Uterus (tissue), 3 donors: ENCODE measurements at regions not wholly inside any gene's neighbourhood (a gene's known extent, or its start where the extent isn't known, plus 50 kb on each side); places are given as distances from the start of the nearest gene placed in this dataset.

Source experiments
- DNase-seq, 2 donors: peaks; one replicate each; pipeline ENCODE4 v3.0.0-alpha.2; 2019 to 2020
- H3K27ac ChIP-seq, 2 donors: fragments of 200-600 bp; sonication (generic); 1 replicate in 1 of 2; 2 replicates in 1 of 2; pipeline ENCODE4 v1.5.1; 2016 to 2018
- H3K27me3 ChIP-seq, 2 donors: fragments of 200-600 bp; sonication (generic); one replicate each; pipeline ENCODE4 v1.5.1; 2018 to 2019; ENCODE audit warnings: control low read depth in 1 of 2
- H3K36me3 ChIP-seq, 2 donors: fragments of 200-600 bp; sonication (generic); one replicate each; pipeline ENCODE4 v1.5.1; 2019; ENCODE audit warnings: control low read depth in 1 of 2
- H3K4me1 ChIP-seq, 2 donors: fragments of 200-600 bp; sonication (generic); one replicate each; pipeline ENCODE4 v1.5.1; 2018 to 2019; ENCODE audit warnings: control low read depth in 1 of 2
- H3K4me3 ChIP-seq, 2 donors: fragments of 200-600 bp; sonication (generic); 1 replicate in 1 of 2; 2 replicates in 1 of 2; pipeline ENCODE4 v1.5.1; 2018 to 2019; ENCODE audit warnings: mild to moderate bottlenecking in 1 of 2
- H3K9me3 ChIP-seq, 2 donors: fragments of 200-600 bp; sonication (generic); one replicate each; pipeline ENCODE4 v1.5.1; 2019; ENCODE audit warnings: control low read depth in 1 of 2
- POLR2A ChIP-seq, 2 donors: fragments of 450-650 bp; IDR thresholded peaks; one replicate each; pipeline ENCODE4 v1.6.1; 2016; ENCODE audit warnings: antibody characterized with exemption in 2 of 2, mild to moderate bottlenecking in 1 of 2, moderate library complexity in 1 of 2
- intact Hi-C: fragments of 100-400 bp; cut with DNase I; formaldehyde crosslinking; loops from one replicate; pipeline ENCODE4 v1.15.1; 2023; ENCODE audit warnings: low total_unique reads
- TF ChIP-seq, protein P1 (sequence below), 4 experiments: fragments of 200-600 bp in 2 of 4; fragments of 450-650 bp in 2 of 4; sonication (generic) in 2 of 4; IDR thresholded peaks; one replicate each; pipeline ENCODE4 v1.5.1; 2016 to 2019; ENCODE audit warnings: antibody characterized with exemption in 4 of 4, mild to moderate bottlenecking in 2 of 4, moderate library complexity in 1 of 4
- donor health status: DM: yes; HTN: yes; CAD: no.

DNA sequence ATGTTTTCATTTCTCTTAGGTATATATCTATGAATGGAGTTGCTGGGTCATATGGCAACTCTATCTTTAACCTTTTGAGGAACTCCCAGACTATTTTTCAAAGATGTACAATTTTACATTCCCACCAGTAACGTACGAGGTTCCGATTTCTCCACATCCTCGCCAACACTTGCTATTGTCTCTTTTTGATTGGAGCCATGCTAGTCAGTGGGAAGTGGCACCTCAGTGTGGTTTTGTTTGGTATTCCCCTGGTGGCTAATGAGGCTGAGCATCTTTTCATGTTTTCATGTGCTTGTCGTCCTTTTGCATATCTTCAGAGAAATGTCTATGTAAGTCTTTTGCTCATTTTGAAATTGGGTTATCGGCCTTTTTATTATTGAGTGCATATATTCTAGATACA lies 178.6 kb upstream of the EXOC2 start:
- no peak for TF ChIP-seq POLR2A (IDR thresholded peaks at IDR 0.05)
- TF ChIP-seq, protein P1, sequence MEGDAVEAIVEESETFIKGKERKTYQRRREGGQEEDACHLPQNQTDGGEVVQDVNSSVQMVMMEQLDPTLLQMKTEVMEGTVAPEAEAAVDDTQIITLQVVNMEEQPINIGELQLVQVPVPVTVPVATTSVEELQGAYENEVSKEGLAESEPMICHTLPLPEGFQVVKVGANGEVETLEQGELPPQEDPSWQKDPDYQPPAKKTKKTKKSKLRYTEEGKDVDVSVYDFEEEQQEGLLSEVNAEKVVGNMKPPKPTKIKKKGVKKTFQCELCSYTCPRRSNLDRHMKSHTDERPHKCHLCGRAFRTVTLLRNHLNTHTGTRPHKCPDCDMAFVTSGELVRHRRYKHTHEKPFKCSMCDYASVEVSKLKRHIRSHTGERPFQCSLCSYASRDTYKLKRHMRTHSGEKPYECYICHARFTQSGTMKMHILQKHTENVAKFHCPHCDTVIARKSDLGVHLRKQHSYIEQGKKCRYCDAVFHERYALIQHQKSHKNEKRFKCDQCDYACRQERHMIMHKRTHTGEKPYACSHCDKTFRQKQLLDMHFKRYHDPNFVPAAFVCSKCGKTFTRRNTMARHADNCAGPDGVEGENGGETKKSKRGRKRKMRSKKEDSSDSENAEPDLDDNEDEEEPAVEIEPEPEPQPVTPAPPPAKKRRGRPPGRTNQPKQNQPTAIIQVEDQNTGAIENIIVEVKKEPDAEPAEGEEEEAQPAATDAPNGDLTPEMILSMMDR (IDR thresholded peaks at IDR 0.05), result no peak
- intact Hi-C loops, result no loop called here
- no peak for DNase-seq
- Histone ChIP-seq H3K27me3 (no peaks in the 10 kb centered on the region), H3K9me3 (no peaks in the 10 kb centered on the region), H3K27ac (no peak overlapping the region), H3K4me1 (no peaks in the 10 kb centered on the region), H3K36me3 (no peaks in the 10 kb centered on the region), H3K4me3 (no peak overlapping the region)

- no peak for TF ChIP-seq POLR2A (IDR thresholded peaks at IDR 0.05)
- TF ChIP-seq, protein P1 (IDR thresholded peaks at IDR 0.05), result no peak
- H3K4me1 ChIP-seq, result no peaks in the 10 kb centered on the region
- DNase-seq, result no peak
- intact Hi-C loops, result no loop called here
- H3K27me3 ChIP-seq, result no peaks in the 10 kb centered on the region
- no peaks in the 10 kb centered on the region for H3K9me3 ChIP-seq
- H3K36me3 ChIP-seq, result no peaks in the 10 kb centered on the region
- no peak overlapping the region for H3K27ac ChIP-seq
- no peak overlapping the region for H3K4me3 ChIP-seq
Measured at GRCh38 chr6:870096-870495, 177.2 kb upstream of the EXOC2 start.

- H3K27me3 ChIP-seq, result no peaks in the 10 kb centered on the region
- no peaks in the 10 kb centered on the region for H3K9me3 ChIP-seq
- intact Hi-C loops, result no loop called here
- H3K4me3 ChIP-seq, result no peak overlapping the region
- no peaks in the 10 kb centered on the region for H3K36me3 ChIP-seq
- no peak for DNase-seq
- TF ChIP-seq, protein P1 (IDR thresholded peaks at IDR 0.05), result no peak
- TF ChIP-seq POLR2A (IDR thresholded peaks at IDR 0.05), result no peak
- H3K4me1 ChIP-seq, result no peaks in the 10 kb centered on the region
- H3K27ac ChIP-seq, result no peak overlapping the region
Measured at GRCh38 chr6:868201-868600, 175.3 kb upstream of the EXOC2 start.

- H3K27ac ChIP-seq, result no peak overlapping the region
- intact Hi-C loops, result no loop called here
- DNase-seq, result no peak
- no peaks in the 10 kb centered on the region for H3K27me3 ChIP-seq
- H3K4me3 ChIP-seq, result no peak overlapping the region
- H3K9me3 ChIP-seq, result no peaks in the 10 kb centered on the region
- no peaks in the 10 kb centered on the region for H3K36me3 ChIP-seq
- TF ChIP-seq, protein P1 (IDR thresholded peaks at IDR 0.05), result no peak
- TF ChIP-seq POLR2A (IDR thresholded peaks at IDR 0.05), result no peak
- no peaks in the 10 kb centered on the region for H3K4me1 ChIP-seq
Measured at GRCh38 chr6:867378-867777, 174.4 kb upstream of the EXOC2 start.

DNA sequence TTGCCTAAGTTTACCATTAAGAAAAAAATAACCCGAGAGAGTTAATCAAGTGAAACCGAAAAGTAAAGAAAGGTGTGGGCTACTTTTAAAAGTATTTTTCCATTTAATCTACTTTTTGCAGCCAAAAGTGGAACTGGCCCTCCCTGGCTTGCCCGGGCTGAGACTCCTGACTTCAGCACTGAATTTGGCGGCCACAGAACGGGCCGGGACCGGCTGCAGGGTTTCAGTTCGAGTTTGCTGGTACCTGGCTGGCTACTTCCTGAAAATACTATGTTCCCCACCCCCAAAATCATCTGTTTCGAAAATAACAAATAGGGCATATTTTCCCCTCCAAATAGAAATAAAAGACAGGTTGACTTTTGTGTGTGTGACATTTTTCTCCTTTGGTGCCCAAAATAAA lies 173.4 kb upstream of the EXOC2 start:
- H3K36me3 ChIP-seq, result no peaks in the 10 kb centered on the region
- H3K27me3 ChIP-seq, result no peaks in the 10 kb centered on the region
- H3K9me3 ChIP-seq, result no peaks in the 10 kb centered on the region
- DNase-seq, result no peak
- no peaks in the 10 kb centered on the region for H3K4me1 ChIP-seq
- intact Hi-C loops, result no loop called here
- TF ChIP-seq, protein P1 (IDR thresholded peaks at IDR 0.05), result no peak
- no peak for TF ChIP-seq POLR2A (IDR thresholded peaks at IDR 0.05)
- no peak overlapping the region for H3K4me3 ChIP-seq
- H3K27ac ChIP-seq, result no peak overlapping the region
